Keratinocyte (primary cell): ENCODE measurements at regions not wholly inside any gene's neighbourhood (a gene's known extent, or its start where the extent isn't known, plus 50 kb on each side); places are given as distances from the start of the nearest gene placed in this dataset.

Source experiments
- CTCF ChIP-seq, 3 experiments: IDR thresholded peaks in 1 of 3; conservative IDR thresholded peaks in 1 of 3; optimal IDR thresholded peaks in 1 of 3; 2 replicates in 2 of 3; 3 replicates in 1 of 3; pipeline versions ENCODE3 to v1.5.1; 2011; ENCODE audit warnings: low read length in 3 of 3, mild to moderate bottlenecking in 3 of 3, moderate library complexity in 2 of 3, control low read depth in 1 of 3, inconsistent platforms in 1 of 3; ENCODE audit not compliant: insufficient read depth in 2 of 3; ENCODE audit errors: extremely low read depth in 1 of 3
- EZH2 ChIP-seq: IDR thresholded peaks from one replicate; pipeline ENCODE4 v1.6.1; 2012; ENCODE audit warnings: inconsistent platforms, mild to moderate bottlenecking, low read length, moderate library complexity

GRCh38 chr20:20872428-20872827 is 160.0 kb upstream of the RALGAPA2 start:
- TF ChIP-seq CTCF (optimal IDR thresholded peaks at IDR 0.05 in 1 of 3, IDR thresholded peaks at IDR 0.05 in 1 of 3, conservative IDR thresholded peaks at IDR 0.05 in 1 of 3; ENCODE audit: extremely low read depth in 1 of 3, insufficient read depth in 2 of 3, low read length in 3 of 3) (no peak), EZH2 (no peak)
